Lower leg skin (tissue), 4 donors: ENCODE measurements at regions not wholly inside any gene's neighbourhood (a gene's known extent, or its start where the extent isn't known, plus 50 kb on each side); places are given as distances from the start of the nearest gene placed in this dataset.
"Not testable (repeated sequence)": the region's sequence is repeated elsewhere in the genome, so short reads cannot be mapped to it uniquely, and the experiment has no call there.

Source experiments
- DNase-seq, 2 donors: peaks; one replicate each; pipeline ENCODE4 v3.0.0-alpha.2; 2019; ENCODE audit warnings: low spot score in 2 of 2
- H3K4me3 ChIP-seq: fragments of 200-600 bp; sonication (generic); 2 replicates; pipeline ENCODE4 v1.5.1; 2017; ENCODE audit warnings: mild to moderate bottlenecking, low read depth; ENCODE audit not compliant: poor library complexity, severe bottlenecking
- CTCF ChIP-seq, 3 donors: fragments of 450-650 bp; IDR thresholded peaks; one replicate each; pipeline ENCODE4 v1.5.1; 2016; ENCODE audit warnings: antibody characterized with exemption in 3 of 3, mild to moderate bottlenecking in 3 of 3, moderate library complexity in 2 of 3
- POLR2A ChIP-seq, 2 donors: fragments of 450-650 bp; IDR thresholded peaks; one replicate each; pipeline ENCODE4 v1.6.1; 2016 to 2017; ENCODE audit warnings: antibody characterized with exemption in 2 of 2, mild to moderate bottlenecking in 1 of 2, moderate library complexity in 1 of 2
- WGBS, 2 donors: methylation state at CpG; one replicate each; pipeline ENCODE4 v1.1.5; 2018; 5-methylcytosine and 5-hydroxymethylcytosine counted together
- intact Hi-C: fragments of 100-400 bp; cut with DNase I; formaldehyde crosslinking; loops from one replicate; pipeline ENCODE4 v1.15.0; 2023; ENCODE audit warnings: low total_unique reads

DNA sequence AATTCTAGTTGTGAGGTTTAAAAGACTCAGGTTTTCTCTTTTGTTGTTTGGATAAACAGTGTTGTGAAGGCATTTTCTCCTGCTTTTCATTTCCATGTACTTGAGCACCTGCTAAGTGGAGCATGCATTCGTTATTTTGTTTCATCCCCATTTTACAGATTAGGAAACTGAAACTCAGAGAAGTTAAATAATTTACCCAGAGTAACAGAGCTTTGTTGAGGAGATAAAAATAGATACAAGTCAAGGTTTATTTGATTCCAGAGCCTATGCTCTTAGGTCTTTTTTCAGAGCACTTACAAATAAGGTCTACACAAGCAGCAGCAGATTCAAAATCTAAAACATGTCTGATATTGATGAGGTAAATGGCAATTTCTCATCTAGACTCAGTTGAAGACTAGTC, 254.7 kb upstream of the PTBP2 start:
- intact Hi-C loops, result no loop called here
- WGBS, 2 donors, result 80 to 85% methylated on average over 1 of the region's 1 CpG
- TF ChIP-seq CTCF (IDR thresholded peaks at IDR 0.05), result no peak
- no peak for TF ChIP-seq POLR2A (IDR thresholded peaks at IDR 0.05)
- no peak for DNase-seq
- no peak overlapping the region for H3K4me3 ChIP-seq

- H3K4me3 ChIP-seq, DNase-seq, intact Hi-C loops: not testable (repeated sequence)
- WGBS, 2 donors, result 95% methylated on average over 7 of the region's 24 CpGs; no CpG with 5 or more reads in 1 of the 2 donors
Measured at GRCh38 chr1:96469726-96470125, 251.9 kb upstream of the PTBP2 start.

GRCh38 chr1:96472471-96472870, 249.1 kb upstream of the PTBP2 start:
- H3K4me3 ChIP-seq, result no peak overlapping the region
- TF ChIP-seq POLR2A (IDR thresholded peaks at IDR 0.05) (no peak), CTCF (IDR thresholded peaks at IDR 0.05) (no peak)
- intact Hi-C loops, result no loop called here

GRCh38 chr1:96473791-96474434, 247.7 kb upstream of the PTBP2 start:
- 42 to 67% methylated on average over 9 of the region's 9 CpGs for WGBS, 2 donors

More at GRCh38 chr1:96472471-96472870, 249.1 kb upstream of the PTBP2 start:
- DNase-seq, result no peak

DNA sequence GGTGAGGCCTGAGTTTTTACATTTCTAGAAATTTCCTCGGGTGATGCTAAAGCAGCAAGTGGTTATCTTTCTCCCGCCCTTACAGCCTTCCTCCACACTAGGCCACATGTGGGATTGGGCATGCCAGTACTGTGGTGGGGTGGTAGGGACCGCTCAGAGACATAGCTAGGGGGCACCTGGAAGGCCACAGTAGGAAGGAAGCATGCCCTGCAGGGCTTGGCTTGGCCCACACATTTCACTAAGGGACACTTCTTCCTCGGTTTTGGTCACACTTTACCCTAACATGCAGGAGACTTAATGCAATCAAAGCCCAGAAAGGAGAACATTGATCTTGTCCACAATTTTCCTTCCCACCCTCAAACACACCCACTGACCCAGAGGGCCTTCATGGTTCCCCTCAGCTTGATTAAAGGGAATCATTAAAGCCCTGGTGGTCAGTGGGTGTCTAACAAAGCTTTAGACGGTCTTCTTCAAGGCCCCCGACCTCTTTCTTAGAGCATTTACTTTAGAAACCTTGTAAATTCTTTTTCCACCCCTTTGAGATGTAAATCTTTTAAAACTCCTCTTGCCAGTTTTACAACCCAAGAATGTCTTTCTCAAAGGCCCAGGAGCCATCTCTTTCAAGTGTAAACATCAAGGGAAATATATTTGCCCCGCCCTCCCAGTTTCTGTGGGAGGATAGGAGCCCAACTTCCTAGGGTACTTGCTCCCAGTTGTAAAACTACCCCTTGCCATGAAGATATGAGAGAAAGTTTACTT, 246.4 kb upstream of the PTBP2 start:
- intact Hi-C loops, result no loop called here
- WGBS, 2 donors, result 63 to 69% methylated on average over 7 of the region's 7 CpGs
- H3K4me3 ChIP-seq, result no peak overlapping the region
- no peak for DNase-seq
- TF ChIP-seq POLR2A (IDR thresholded peaks at IDR 0.05) (no peak), CTCF (IDR thresholded peaks at IDR 0.05) (no peak)

More at GRCh38 chr1:96473791-96474434, 247.7 kb upstream of the PTBP2 start:
- no peak for DNase-seq
- TF ChIP-seq CTCF (IDR thresholded peaks at IDR 0.05), result no peak
- no peak for TF ChIP-seq POLR2A (IDR thresholded peaks at IDR 0.05)
- H3K4me3 ChIP-seq, result no peak overlapping the region
- intact Hi-C loops, result no loop called here

GRCh38 chr1:96475903-96476302, 245.7 kb upstream of the PTBP2 start:
- H3K4me3 ChIP-seq, result no peak overlapping the region
- WGBS, 2 donors, result 69 to 73% methylated on average over 3 of the region's 3 CpGs
- intact Hi-C loops, result no loop called here
- TF ChIP-seq CTCF (IDR thresholded peaks at IDR 0.05) (no peak), POLR2A (IDR thresholded peaks at IDR 0.05) (no peak)
- no peak for DNase-seq
